GM12892 (cell line): ENCODE measurements at regions not wholly inside any gene's neighbourhood (a gene's known extent, or its start where the extent isn't known, plus 50 kb on each side); places are given as distances from the start of the nearest gene placed in this dataset.

Experiments used
- POLR2A ChIP-seq: IDR thresholded peaks from 2 replicates; pipeline ENCODE4 v1.6.1; 2011; ENCODE audit warnings: low read depth, low read length, control low read depth
- POLR2AphosphoS5 ChIP-seq: IDR thresholded peaks from 2 replicates; pipeline ENCODE4 v1.6.1; 2011; ENCODE audit warnings: low read depth, low read length, control low read depth
- TAF1 ChIP-seq: IDR thresholded peaks from 2 replicates; pipeline ENCODE4 v1.6.1; 2011; ENCODE audit warnings: low read depth, mild to moderate bottlenecking, control low read depth, low read length, borderline replicate concordance

- TF ChIP-seq TAF1 (no peak), POLR2AphosphoS5 (no peak), POLR2A (no peak)
Measured at GRCh38 chr20:53666144-53666543, 72.5 kb upstream of the ZNF217 start.
